ENCODE measurements at regions not wholly inside any gene's neighbourhood (a gene's known extent, or its start where the extent isn't known, plus 50 kb on each side); places are given as distances from the start of the nearest gene placed in this dataset.

- TF ChIP-seq, protein P1, sequence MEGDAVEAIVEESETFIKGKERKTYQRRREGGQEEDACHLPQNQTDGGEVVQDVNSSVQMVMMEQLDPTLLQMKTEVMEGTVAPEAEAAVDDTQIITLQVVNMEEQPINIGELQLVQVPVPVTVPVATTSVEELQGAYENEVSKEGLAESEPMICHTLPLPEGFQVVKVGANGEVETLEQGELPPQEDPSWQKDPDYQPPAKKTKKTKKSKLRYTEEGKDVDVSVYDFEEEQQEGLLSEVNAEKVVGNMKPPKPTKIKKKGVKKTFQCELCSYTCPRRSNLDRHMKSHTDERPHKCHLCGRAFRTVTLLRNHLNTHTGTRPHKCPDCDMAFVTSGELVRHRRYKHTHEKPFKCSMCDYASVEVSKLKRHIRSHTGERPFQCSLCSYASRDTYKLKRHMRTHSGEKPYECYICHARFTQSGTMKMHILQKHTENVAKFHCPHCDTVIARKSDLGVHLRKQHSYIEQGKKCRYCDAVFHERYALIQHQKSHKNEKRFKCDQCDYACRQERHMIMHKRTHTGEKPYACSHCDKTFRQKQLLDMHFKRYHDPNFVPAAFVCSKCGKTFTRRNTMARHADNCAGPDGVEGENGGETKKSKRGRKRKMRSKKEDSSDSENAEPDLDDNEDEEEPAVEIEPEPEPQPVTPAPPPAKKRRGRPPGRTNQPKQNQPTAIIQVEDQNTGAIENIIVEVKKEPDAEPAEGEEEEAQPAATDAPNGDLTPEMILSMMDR (conservative IDR thresholded peaks at IDR 0.05; ENCODE audit: low read depth, low read length), result no peak
- TF ChIP-seq EZH2phosphoT487 (IDR thresholded peaks at IDR 0.05; ENCODE audit: borderline replicate concordance, low read length), result no peak
Measured at GRCh38 chr13:81409284-81409683, 1068.4 kb upstream of the SPRY2 start.
